Activated T-helper 1 cell treated with anti-CD3 and anti-CD28 coated beads, Interleukin-12 subunit alpha, Interleukin-12 subunit beta, Interleukin-2, Interleukin-4 antibody, amounts not matched to agents 30 ng/mL and 10 ng/mL and 1 ng/mL, durations not matched to agents 14 hours and 24 hours and 36 hours (primary cell): ENCODE measurements at regions not wholly inside any gene's neighbourhood (a gene's known extent, or its start where the extent isn't known, plus 50 kb on each side); places are given as distances from the start of the nearest gene placed in this dataset.

ENCODE experiments used
- DNase-seq: peaks from one replicate; pipeline ENCODE4 v3.0.0; 2021; ENCODE audit warnings: low spot score
- H3K27ac Mint-ChIP-seq: one replicate; pipeline ENCODE4 v1.8.0; 2021; ENCODE audit warnings: mild to moderate bottlenecking, mixed read lengths
- H3K27me3 Mint-ChIP-seq: one replicate; pipeline ENCODE4 v1.8.0; 2022; ENCODE audit warnings: mild to moderate bottlenecking, moderate library complexity, mixed read lengths; ENCODE audit not compliant: insufficient read depth
- H3K36me3 Mint-ChIP-seq: one replicate; pipeline ENCODE4 v1.8.0; 2021; ENCODE audit warnings: low read depth, mixed read lengths
- H3K4me1 Mint-ChIP-seq: one replicate; pipeline ENCODE4 v1.8.0; 2021; ENCODE audit warnings: low read depth, mixed read lengths
- H3K4me3 Mint-ChIP-seq: one replicate; pipeline ENCODE4 v1.8.0; 2021; ENCODE audit warnings: mild to moderate bottlenecking, moderate library complexity, mixed read lengths
- H3K9me3 Mint-ChIP-seq: one replicate; pipeline ENCODE4 v1.8.0; 2021; ENCODE audit warnings: mixed read lengths
- intact Hi-C: fragments of 100-400 bp; cut with micrococcal nuclease; formaldehyde crosslinking; loops from one replicate; pipeline ENCODE4 v1.15.1; 2024

- Mint-ChIP-seq H3K4me1 (no peaks in the 10 kb centered on the region), H3K27me3 (no peaks in the 10 kb centered on the region), H3K9me3 (no peaks in the 10 kb centered on the region), H3K27ac (no peak overlapping the region), H3K4me3 (no peak overlapping the region), H3K36me3 (no peaks in the 10 kb centered on the region)
- intact Hi-C loops = no loop called here
- no peak for DNase-seq
Observed at GRCh38 chr14:62253911-62254310, 491.7 kb downstream of the SNAPC1 start.

GRCh38 chr14:62269204-62269603, 507.0 kb downstream of the SNAPC1 start:
- Mint-ChIP-seq H3K27ac (no peak overlapping the region), H3K4me3 (no peak overlapping the region), H3K36me3 (no peaks in the 10 kb centered on the region), H3K27me3 (no peaks in the 10 kb centered on the region), H3K9me3 (no peaks in the 10 kb centered on the region), H3K4me1 (no peaks in the 10 kb centered on the region)
- intact Hi-C loops = no loop called here
- DNase-seq = no peak

- Mint-ChIP-seq H3K9me3 (no peaks in the 10 kb centered on the region), H3K27ac (no peak overlapping the region), H3K4me1 (no peaks in the 10 kb centered on the region), H3K36me3 (no peaks in the 10 kb centered on the region), H3K27me3 (no peaks in the 10 kb centered on the region), H3K4me3 (no peak overlapping the region)
- DNase-seq = no peak
- intact Hi-C loops = no loop called here
Observed at GRCh38 chr14:62270236-62270635, 508.0 kb downstream of the SNAPC1 start.

- Mint-ChIP-seq H3K27ac (no peak overlapping the region), H3K36me3 (no peaks in the 10 kb centered on the region), H3K4me1 (no peaks in the 10 kb centered on the region), H3K9me3 (no peaks in the 10 kb centered on the region), H3K4me3 (no peak overlapping the region), H3K27me3 (no peaks in the 10 kb centered on the region)
- intact Hi-C loops = no loop called here
- no peak for DNase-seq
Observed at GRCh38 chr14:62280366-62280765, 518.1 kb downstream of the SNAPC1 start.

GRCh38 chr14:62283837-62284236, 521.6 kb downstream of the SNAPC1 start:
- no peaks in the 10 kb centered on the region for H3K4me1 Mint-ChIP-seq
- no peaks in the 10 kb centered on the region for H3K27me3 Mint-ChIP-seq
- H3K9me3 Mint-ChIP-seq = no peaks in the 10 kb centered on the region
- no peak overlapping the region for H3K4me3 Mint-ChIP-seq
- intact Hi-C loops = no loop called here
- DNase-seq = no peak
- H3K27ac Mint-ChIP-seq = no peak overlapping the region
- no peaks in the 10 kb centered on the region for H3K36me3 Mint-ChIP-seq

- Mint-ChIP-seq H3K4me1 (no peaks in the 10 kb centered on the region), H3K27me3 (no peaks in the 10 kb centered on the region), H3K4me3 (no peak overlapping the region), H3K27ac (no peak overlapping the region), H3K9me3 (no peaks in the 10 kb centered on the region), H3K36me3 (no peaks in the 10 kb centered on the region)
- intact Hi-C loops = no loop called here
- no peak for DNase-seq
Observed at GRCh38 chr14:62289471-62289870, 527.3 kb downstream of the SNAPC1 start.

- DNase-seq = no peak
- H3K4me1 Mint-ChIP-seq = no peaks in the 10 kb centered on the region
- H3K4me3 Mint-ChIP-seq = no peak overlapping the region
- peaks cover 2% of the 10 kb centered on the region for H3K9me3 Mint-ChIP-seq
- H3K27ac Mint-ChIP-seq = no peak overlapping the region
- no peaks in the 10 kb centered on the region for H3K27me3 Mint-ChIP-seq
- no peaks in the 10 kb centered on the region for H3K36me3 Mint-ChIP-seq
- intact Hi-C loops = no loop called here
Observed at GRCh38 chr14:62301080-62301479, 538.9 kb downstream of the SNAPC1 start.

GRCh38 chr14:62301911-62302310, 539.7 kb downstream of the SNAPC1 start:
- Mint-ChIP-seq H3K36me3 (no peaks in the 10 kb centered on the region), H3K4me3 (no peak overlapping the region), H3K27ac (no peak overlapping the region), H3K27me3 (no peaks in the 10 kb centered on the region), H3K9me3 (peaks cover 2% of the 10 kb centered on the region), H3K4me1 (no peaks in the 10 kb centered on the region)
- DNase-seq = no peak
- intact Hi-C loops = no loop called here

GRCh38 chr14:62303437-62303836, 541.2 kb downstream of the SNAPC1 start:
- Mint-ChIP-seq H3K4me1 (no peaks in the 10 kb centered on the region), H3K36me3 (no peaks in the 10 kb centered on the region), H3K27me3 (no peaks in the 10 kb centered on the region), H3K4me3 (no peak overlapping the region), H3K9me3 (peaks cover 2% of the 10 kb centered on the region), H3K27ac (no peak overlapping the region)
- intact Hi-C loops = no loop called here
- no peak for DNase-seq

- no peaks in the 10 kb centered on the region for H3K36me3 Mint-ChIP-seq
- H3K27me3 Mint-ChIP-seq = no peaks in the 10 kb centered on the region
- no peak overlapping the region for H3K4me3 Mint-ChIP-seq
- H3K9me3 Mint-ChIP-seq = peaks cover 2% of the 10 kb centered on the region
- no peaks in the 10 kb centered on the region for H3K4me1 Mint-ChIP-seq
- intact Hi-C loops = no loop called here
- no peak for DNase-seq
- no peak overlapping the region for H3K27ac Mint-ChIP-seq
Observed at GRCh38 chr14:62304257-62304656, 542.0 kb downstream of the SNAPC1 start.

- H3K4me1 Mint-ChIP-seq = no peaks in the 10 kb centered on the region
- DNase-seq = no peak
- peaks cover 2% of the 10 kb centered on the region for H3K9me3 Mint-ChIP-seq
- no peaks in the 10 kb centered on the region for H3K36me3 Mint-ChIP-seq
- intact Hi-C loops = no loop called here
- no peaks in the 10 kb centered on the region for H3K27me3 Mint-ChIP-seq
- H3K27ac Mint-ChIP-seq = no peak overlapping the region
- no peak overlapping the region for H3K4me3 Mint-ChIP-seq
Observed at GRCh38 chr14:62307844-62308243, 545.6 kb downstream of the SNAPC1 start.

- DNase-seq = no peak
- H3K27me3 Mint-ChIP-seq = no peaks in the 10 kb centered on the region
- H3K4me1 Mint-ChIP-seq = no peaks in the 10 kb centered on the region
- no peak overlapping the region for H3K27ac Mint-ChIP-seq
- intact Hi-C loops = no loop called here
- H3K4me3 Mint-ChIP-seq = no peak overlapping the region
- peaks cover 2% of the 10 kb centered on the region for H3K9me3 Mint-ChIP-seq
- no peaks in the 10 kb centered on the region for H3K36me3 Mint-ChIP-seq
Observed at GRCh38 chr14:62308316-62308715, 546.1 kb downstream of the SNAPC1 start.

- no peak for DNase-seq
- no peak overlapping the region for H3K4me3 Mint-ChIP-seq
- peaks cover 2% of the 10 kb centered on the region for H3K9me3 Mint-ChIP-seq
- intact Hi-C loops = no loop called here
- H3K27ac Mint-ChIP-seq = no peak overlapping the region
- no peaks in the 10 kb centered on the region for H3K36me3 Mint-ChIP-seq
- H3K27me3 Mint-ChIP-seq = no peaks in the 10 kb centered on the region
- no peaks in the 10 kb centered on the region for H3K4me1 Mint-ChIP-seq
Observed at GRCh38 chr14:62308891-62309290, 546.7 kb downstream of the SNAPC1 start.

- Mint-ChIP-seq H3K27me3 (no peaks in the 10 kb centered on the region), H3K4me1 (no peaks in the 10 kb centered on the region), H3K9me3 (no peaks in the 10 kb centered on the region), H3K4me3 (no peak overlapping the region), H3K36me3 (no peaks in the 10 kb centered on the region), H3K27ac (no peak overlapping the region)
- DNase-seq = no peak
- intact Hi-C loops = no loop called here
Observed at GRCh38 chr14:62313212-62313611, 551.0 kb downstream of the SNAPC1 start.
